ENCODE measurements at regions not wholly inside any gene's neighbourhood (a gene's known extent, or its start where the extent isn't known, plus 50 kb on each side); places are given as distances from the start of the nearest gene placed in this dataset.

GRCh38 chr9:88059469-88059868, 78.8 kb downstream of the SPATA31C2 start:
- TF ChIP-seq EZH2 (IDR thresholded peaks at IDR 0.05; ENCODE audit: borderline replicate concordance, low read depth, low read length, severe bottlenecking) (no peak), POLR2AphosphoS5 (IDR thresholded peaks at IDR 0.05; ENCODE audit: insufficient read depth, low read depth, low read length) (no peak), CTCF (IDR thresholded peaks at IDR 0.05; ENCODE audit: extremely low read depth in 1 of 2, insufficient read depth in 1 of 2, low read depth in 1 of 2, low read length in 2 of 2) (no peak), MAX (IDR thresholded peaks at IDR 0.05; ENCODE audit: insufficient read depth, insufficient read length) (no peak), POLR2A (IDR thresholded peaks at IDR 0.05; ENCODE audit: low read depth, low read length) (no peak), JUN (IDR thresholded peaks at IDR 0.05; ENCODE audit: borderline replicate concordance, insufficient read depth, insufficient read length, low read depth) (no peak), FOS (IDR thresholded peaks at IDR 0.05; ENCODE audit: borderline replicate concordance, insufficient read depth, low read length) (no peak)

Data from endothelial cell of umbilical vein (primary cell).